HEK293T (cell line): ENCODE measurements at regions not wholly inside any gene's neighbourhood (a gene's known extent, or its start where the extent isn't known, plus 50 kb on each side); places are given as distances from the start of the nearest gene placed in this dataset.

Experiments
- ARNT ChIP-seq: fragments of 450-650 bp; IDR thresholded peaks from 2 replicates; pipeline ENCODE4 v1.6.1; 2017; ENCODE audit warnings: mild to moderate bottlenecking
- BHLHE40 ChIP-seq: fragments of 450-650 bp; IDR thresholded peaks from 2 replicates; pipeline ENCODE4 v1.6.1; 2016; ENCODE audit warnings: mild to moderate bottlenecking, moderate library complexity, borderline replicate concordance
- CTBP1 ChIP-seq: fragments of 450-650 bp; IDR thresholded peaks from 2 replicates; pipeline ENCODE4 v1.6.1; 2016; ENCODE audit warnings: borderline replicate concordance
- ELF4 ChIP-seq: fragments of 450-650 bp; IDR thresholded peaks from 2 replicates; pipeline ENCODE4 v1.6.1; 2017; ENCODE audit warnings: antibody characterized with exemption
- FOXA1 ChIP-seq: fragments of 450-650 bp; IDR thresholded peaks from 2 replicates; pipeline ENCODE4 v1.6.1; 2016; ENCODE audit warnings: mild to moderate bottlenecking
- FOXK2 ChIP-seq: fragments of 450-650 bp; IDR thresholded peaks from 2 replicates; pipeline ENCODE4 v1.6.1; 2016; ENCODE audit warnings: mild to moderate bottlenecking
- FOXM1 ChIP-seq: fragments of 450-650 bp; IDR thresholded peaks from 2 replicates; pipeline ENCODE4 v1.6.1; 2017; ENCODE audit warnings: mild to moderate bottlenecking, borderline replicate concordance
- HDGF ChIP-seq: fragments of 450-650 bp; IDR thresholded peaks from 2 replicates; pipeline ENCODE4 v1.6.1; 2017; ENCODE audit warnings: antibody characterized with exemption, borderline replicate concordance
- LEF1 ChIP-seq: fragments of 450-650 bp; IDR thresholded peaks from 2 replicates; pipeline ENCODE4 v1.6.1; 2017; ENCODE audit warnings: mild to moderate bottlenecking, borderline replicate concordance
- NFRKB ChIP-seq: fragments of 450-650 bp; IDR thresholded peaks from 2 replicates; pipeline ENCODE4 v1.6.1; 2016; ENCODE audit warnings: mild to moderate bottlenecking, moderate library complexity
- SP1 ChIP-seq: fragments of 450-650 bp; IDR thresholded peaks from 2 replicates; pipeline ENCODE4 v1.6.1; 2017
- SUZ12 ChIP-seq: fragments of 450-650 bp; IDR thresholded peaks from 2 replicates; pipeline ENCODE4 v1.6.1; 2016; ENCODE audit warnings: mild to moderate bottlenecking

- no peak for TF ChIP-seq SUZ12
- no peak for TF ChIP-seq SP1
- TF ChIP-seq FOXA1 = no peak
- TF ChIP-seq CTBP1 = no peak
- no peak for TF ChIP-seq HDGF
- no peak for TF ChIP-seq ELF4
- no peak for TF ChIP-seq LEF1
- TF ChIP-seq FOXK2 = no peak
- no peak for TF ChIP-seq ARNT
- no peak for TF ChIP-seq FOXM1
- TF ChIP-seq BHLHE40 = no peak
- no peak for TF ChIP-seq NFRKB
These were observed 242.6 kb upstream of the ZNF32 start for GRCh38 chr10:43891241-43891640.
